IMR-90 (cell line): ENCODE measurements at regions not wholly inside any gene's neighbourhood (a gene's known extent, or its start where the extent isn't known, plus 50 kb on each side); places are given as distances from the start of the nearest gene placed in this dataset.

Experiments
- MAZ ChIP-seq: IDR thresholded peaks from 2 replicates; pipeline ENCODE4 v1.6.1; 2012; ENCODE audit warnings: low read depth, mild to moderate bottlenecking, low read length, improper control_type of control experiment, moderate library complexity, borderline replicate concordance
- MXI1 ChIP-seq: IDR thresholded peaks from 2 replicates; pipeline ENCODE4 v1.6.1; 2012; ENCODE audit warnings: low read depth, mild to moderate bottlenecking, low read length, moderate library complexity, borderline replicate concordance
- TF ChIP-seq, protein P1 (sequence below): conservative IDR thresholded peaks from 2 replicates; pipeline ENCODE4 v1.5.1; 2012; ENCODE audit warnings: mild to moderate bottlenecking, low read depth, low read length, improper control_type of control experiment

DNA sequence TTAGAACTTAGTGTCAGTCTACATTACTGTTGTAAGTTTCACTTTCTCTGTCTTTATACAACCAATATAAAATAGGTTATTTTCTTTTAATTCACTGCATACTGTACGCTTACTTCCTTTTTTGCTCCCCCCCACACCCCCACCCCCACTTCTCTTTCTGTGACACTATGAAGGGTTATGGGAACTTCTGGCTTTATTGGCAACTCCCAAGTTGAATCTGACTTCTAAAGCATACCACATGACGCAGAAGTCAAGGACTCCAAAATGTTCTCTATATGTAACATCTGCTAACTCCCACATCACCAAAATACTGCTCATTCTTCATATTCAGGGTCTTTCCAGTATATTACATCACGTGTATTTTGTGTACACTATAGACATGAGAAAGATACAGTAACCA is 81.2 kb upstream of the ATXN7L3B start:
- TF ChIP-seq MXI1 = no peak
- TF ChIP-seq, protein P1, sequence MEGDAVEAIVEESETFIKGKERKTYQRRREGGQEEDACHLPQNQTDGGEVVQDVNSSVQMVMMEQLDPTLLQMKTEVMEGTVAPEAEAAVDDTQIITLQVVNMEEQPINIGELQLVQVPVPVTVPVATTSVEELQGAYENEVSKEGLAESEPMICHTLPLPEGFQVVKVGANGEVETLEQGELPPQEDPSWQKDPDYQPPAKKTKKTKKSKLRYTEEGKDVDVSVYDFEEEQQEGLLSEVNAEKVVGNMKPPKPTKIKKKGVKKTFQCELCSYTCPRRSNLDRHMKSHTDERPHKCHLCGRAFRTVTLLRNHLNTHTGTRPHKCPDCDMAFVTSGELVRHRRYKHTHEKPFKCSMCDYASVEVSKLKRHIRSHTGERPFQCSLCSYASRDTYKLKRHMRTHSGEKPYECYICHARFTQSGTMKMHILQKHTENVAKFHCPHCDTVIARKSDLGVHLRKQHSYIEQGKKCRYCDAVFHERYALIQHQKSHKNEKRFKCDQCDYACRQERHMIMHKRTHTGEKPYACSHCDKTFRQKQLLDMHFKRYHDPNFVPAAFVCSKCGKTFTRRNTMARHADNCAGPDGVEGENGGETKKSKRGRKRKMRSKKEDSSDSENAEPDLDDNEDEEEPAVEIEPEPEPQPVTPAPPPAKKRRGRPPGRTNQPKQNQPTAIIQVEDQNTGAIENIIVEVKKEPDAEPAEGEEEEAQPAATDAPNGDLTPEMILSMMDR = no peak
- no peak for TF ChIP-seq MAZ
